SIG-M5 (cell line): ENCODE measurements at regions not wholly inside any gene's neighbourhood (a gene's known extent, or its start where the extent isn't known, plus 50 kb on each side); places are given as distances from the start of the nearest gene placed in this dataset.

Experiments
- DNase-seq: peaks from one replicate; lab custom pipeline; 2025; lab: John Stamatoyannopoulos, UW

DNA sequence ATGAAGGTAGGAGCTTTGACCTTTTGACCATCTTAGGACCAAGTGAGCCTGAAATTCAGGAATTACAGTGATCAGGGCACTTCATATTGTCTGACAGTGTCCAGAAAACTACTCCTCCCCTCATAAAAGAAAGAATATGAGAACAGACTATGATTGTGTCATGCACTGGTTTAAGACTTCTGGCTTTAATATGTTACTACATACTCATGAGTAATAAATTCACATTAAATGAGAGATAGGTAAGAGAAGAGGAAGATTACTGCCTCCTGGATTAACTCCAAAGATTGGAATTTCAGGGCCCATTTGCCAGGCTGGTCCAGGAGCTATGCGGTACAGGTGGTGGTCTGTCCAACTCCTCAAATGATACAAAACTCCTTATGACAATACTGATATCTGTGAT, 213.5 kb upstream of the ADRA1B start:
- DNase-seq = no peak

GRCh38 chr5:159704160-159704559, 212.1 kb upstream of the ADRA1B start:
- no peak for DNase-seq

DNA sequence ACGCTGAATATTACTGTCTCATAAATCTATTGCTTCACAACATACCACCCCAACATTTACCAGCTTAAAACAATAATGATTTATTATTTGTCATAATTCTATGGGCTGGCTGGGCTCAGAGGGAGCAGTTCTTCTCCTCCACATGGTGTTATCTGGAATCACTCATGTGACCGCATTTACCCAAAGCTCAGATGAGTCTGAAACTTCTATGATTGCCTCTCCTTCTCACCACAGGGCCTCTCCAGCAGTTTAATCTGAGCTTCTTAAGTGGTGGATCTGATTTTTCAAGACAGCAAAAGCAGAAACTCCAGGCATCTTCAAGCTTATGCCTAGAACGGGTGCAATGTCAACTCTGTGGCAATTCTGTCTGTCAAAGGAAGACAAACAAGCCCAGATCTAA, 210.3 kb upstream of the ADRA1B start:
- DNase-seq = no peak

DNA sequence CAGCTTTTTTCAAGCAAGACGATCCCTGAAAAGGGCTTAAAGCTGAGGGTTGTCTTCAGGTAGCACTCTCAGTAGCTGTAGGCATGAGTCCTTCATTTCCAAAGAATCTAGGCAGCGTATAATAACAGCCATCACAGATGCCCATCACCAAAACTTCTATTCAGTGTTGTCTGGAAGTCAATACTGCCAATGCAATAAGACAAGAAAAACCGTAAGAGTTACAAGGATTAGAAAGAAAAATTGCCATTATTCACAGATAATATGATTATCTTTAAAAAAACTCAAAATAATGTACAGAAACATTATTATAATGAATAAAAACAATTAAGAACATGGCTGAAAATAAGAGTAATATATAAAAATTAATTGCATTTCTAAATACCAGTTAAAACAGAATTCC, 208.2 kb upstream of the ADRA1B start:
- DNase-seq = no peak

DNA sequence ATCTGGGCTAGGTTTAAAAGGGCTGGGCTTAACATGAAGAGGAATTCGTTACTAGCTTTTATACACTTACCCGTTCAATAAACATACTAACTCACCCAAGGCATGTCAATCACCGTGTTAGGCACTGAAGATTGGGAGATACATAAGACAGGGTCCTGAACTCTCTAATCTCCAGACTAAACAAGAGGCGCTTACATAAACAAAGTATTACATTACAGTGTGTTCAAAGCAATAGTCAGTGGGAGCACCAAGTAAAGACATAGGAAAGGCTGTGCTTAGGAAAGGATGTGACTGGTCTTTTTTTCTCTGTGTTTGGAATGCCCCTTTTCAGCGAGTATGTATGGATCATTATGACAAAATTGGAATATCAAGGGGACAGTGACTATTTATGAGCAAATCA, 203.6 kb upstream of the ADRA1B start:
- DNase-seq = no peak

DNA sequence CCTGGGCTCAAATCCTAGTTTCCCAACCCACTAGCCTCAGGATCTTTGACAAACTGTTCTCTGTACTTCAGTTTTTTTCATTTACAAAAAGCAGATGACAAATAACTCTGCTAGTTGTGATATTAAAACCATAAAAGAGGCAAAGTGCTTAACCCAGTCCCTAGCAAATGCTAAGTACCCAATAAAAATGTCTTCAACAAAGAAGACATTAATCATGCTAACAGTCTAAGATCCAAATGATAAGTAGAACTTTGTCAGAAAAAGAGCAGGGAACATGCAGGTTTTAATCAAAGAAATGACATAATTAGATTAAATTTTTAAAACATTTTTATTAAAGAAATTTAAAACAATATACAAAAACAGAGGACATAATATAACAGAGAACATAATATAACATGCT, 203.0 kb upstream of the ADRA1B start:
- DNase-seq = no peak

DNA sequence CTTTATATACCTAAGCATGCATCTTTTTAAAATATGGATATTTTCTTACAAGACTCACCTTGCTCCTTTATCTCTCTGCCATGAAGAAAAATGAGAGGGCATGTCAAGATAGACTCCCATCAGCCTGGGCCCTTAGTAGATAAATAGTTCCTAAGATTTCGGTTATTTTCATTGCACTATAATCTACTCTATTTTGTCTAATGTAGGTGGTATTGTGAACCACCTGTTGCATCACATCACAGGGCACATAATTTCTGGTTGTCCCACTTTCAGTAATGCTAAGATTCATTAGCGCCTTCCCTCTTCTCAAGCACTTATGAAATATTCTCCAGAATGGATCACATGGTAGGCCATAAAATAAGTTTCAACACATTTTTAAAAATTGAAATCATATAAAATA, 202.5 kb upstream of the ADRA1B start:
- no peak for DNase-seq

DNA sequence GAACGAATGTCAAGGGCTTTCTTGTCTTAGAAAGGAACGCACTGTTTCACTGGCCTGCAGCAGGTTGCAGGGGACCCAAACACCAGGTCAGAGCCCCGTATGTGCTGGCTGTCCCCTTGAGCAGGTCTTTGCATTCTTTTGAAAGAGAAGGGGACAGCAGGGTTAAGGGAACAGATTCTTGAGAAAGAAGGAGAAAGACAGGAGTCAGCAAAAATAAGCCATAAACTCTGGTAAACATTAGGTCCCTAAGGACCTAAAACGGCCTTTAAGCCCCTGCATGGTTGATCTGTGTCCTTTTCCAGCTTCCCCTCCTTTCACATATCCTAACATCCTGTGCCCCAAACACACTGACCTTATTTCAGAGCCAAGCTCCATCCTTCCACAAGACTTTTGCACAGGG, 190.8 kb upstream of the ADRA1B start:
- DNase-seq = no peak

DNA sequence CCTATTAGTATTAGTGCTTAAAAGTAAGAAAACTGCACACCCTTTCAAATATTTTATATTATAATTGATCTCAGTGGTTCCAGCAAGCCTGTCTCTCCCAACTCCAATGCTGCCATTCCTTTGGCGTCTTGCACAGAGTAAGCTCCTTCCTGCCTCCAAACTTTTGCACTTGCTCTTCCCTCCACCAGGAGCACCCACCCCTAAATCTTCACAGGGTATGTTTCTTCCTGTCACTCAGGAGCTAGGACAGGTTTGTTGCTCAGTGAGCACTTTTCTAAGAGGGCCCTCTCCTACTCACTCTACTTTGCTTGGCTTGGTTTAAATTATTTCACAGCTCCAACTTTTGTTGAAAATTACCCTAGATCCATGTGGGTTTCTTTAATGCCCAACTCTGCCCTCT, 189.1 kb upstream of the ADRA1B start:
- DNase-seq = no peak

GRCh38 chr5:159730285-159730684, 186.0 kb upstream of the ADRA1B start:
- no peak for DNase-seq

DNA sequence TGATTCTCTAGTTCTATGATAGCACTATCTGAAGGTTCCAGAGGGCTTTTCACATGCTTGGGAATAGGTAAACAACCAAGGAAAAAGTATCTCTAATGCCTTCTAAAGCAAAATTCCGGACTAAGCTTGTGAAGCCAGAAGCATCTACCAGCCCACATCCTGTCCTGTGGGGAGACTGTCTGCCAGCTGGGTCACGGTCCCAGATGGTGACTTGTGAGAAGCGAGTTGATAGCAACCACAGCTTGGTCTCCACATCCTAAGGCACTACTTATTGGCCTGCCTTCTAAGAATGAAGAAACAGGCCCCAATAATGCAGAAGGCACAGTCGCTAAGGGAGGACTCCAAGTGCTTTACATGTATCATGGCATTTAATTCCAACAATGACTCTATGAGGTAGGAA, 184.1 kb upstream of the ADRA1B start:
- no peak for DNase-seq

DNA sequence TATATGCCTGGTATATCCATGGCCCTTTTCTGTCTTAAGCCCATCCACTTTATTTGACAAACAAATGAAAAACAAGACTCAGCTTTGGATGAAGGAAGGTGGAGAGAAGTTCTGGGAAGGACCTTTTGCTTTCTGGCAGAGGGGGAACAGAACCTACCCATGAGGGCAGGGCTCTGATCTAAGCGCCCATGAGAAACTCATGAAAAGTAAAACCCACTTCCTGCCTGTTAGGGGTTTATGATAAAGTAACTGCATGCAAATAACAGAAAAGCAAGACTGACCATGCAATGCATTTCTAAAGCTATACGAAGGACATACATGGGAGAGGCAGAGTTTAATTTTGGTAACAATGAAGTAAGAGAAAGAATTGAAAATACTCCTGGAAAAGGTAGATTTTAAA, 181.9 kb upstream of the ADRA1B start:
- no peak for DNase-seq

DNA sequence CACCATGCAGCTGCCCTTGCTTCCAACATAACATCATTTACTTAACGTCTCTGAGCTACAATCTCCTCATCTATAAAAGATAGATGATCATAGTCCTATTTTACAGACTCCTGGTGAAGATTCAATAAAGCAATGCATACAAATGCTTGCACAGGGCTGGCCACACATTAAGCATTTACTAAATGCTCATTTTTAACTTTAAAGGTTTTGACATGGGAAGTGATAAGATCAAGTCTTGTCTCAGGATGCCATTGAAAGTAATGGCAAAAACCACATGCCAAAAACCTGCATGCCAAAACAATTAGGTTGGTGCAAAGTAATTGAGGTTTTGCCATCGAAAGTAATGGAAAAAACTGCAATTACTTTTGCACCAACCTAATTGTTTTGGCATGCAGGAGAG, 181.2 kb upstream of the ADRA1B start:
- DNase-seq = no peak

GRCh38 chr5:159735749-159736660, 180.3 kb upstream of the ADRA1B start:
- no peak for DNase-seq

DNA sequence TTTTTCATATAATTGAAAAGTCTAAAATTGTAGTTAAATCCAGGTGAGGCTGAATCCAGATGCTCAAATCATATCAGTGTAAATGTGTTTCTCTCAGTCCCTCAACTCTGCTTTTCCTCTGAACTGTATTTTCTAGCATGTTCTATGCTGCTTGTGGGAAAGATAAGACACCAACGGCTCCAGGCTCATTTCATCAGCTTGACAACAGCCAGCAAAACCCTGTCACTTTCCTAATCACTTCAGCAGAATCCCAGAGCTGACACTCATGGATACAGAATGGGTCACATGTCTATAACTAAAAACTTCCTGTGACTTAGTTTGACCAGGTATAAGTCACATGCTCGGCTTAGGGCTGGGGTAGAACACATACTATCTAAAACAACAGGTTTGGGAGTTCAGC, 179.4 kb upstream of the ADRA1B start:
- DNase-seq = no peak

- no peak for DNase-seq
Measured at GRCh38 chr5:159737263-159737662, 179.0 kb upstream of the ADRA1B start.

GRCh38 chr5:159741829-159742322, 174.4 kb upstream of the ADRA1B start:
- no peak for DNase-seq

- no peak for DNase-seq
Measured at GRCh38 chr5:159743234-159743633, 173.0 kb upstream of the ADRA1B start.

- no peak for DNase-seq
Measured at GRCh38 chr5:159746707-159747106, 169.6 kb upstream of the ADRA1B start.

DNA sequence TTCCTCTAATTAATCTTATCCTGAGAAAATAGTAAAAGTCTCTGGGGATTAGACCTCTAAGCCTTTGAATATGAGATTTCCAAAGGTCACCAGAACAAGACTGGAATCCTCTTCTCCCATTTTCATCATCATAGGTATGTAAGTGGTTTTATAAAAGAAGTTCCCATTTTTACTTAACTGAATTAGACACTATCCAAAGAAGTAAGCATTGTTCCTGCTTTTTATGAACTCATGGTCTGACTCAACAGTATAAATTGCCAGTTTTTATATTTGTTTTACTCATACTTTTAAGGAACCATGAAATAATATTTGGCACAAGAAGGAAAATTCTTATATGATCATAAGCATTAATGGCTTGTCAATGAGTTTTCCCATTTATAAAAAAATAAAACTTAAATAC, 167.1 kb upstream of the ADRA1B start:
- DNase-seq = no peak

- DNase-seq = no peak
Measured at GRCh38 chr5:159750226-159750625, 166.1 kb upstream of the ADRA1B start.

- no peak for DNase-seq
Measured at GRCh38 chr5:159751459-159751858, 164.8 kb upstream of the ADRA1B start.

DNA sequence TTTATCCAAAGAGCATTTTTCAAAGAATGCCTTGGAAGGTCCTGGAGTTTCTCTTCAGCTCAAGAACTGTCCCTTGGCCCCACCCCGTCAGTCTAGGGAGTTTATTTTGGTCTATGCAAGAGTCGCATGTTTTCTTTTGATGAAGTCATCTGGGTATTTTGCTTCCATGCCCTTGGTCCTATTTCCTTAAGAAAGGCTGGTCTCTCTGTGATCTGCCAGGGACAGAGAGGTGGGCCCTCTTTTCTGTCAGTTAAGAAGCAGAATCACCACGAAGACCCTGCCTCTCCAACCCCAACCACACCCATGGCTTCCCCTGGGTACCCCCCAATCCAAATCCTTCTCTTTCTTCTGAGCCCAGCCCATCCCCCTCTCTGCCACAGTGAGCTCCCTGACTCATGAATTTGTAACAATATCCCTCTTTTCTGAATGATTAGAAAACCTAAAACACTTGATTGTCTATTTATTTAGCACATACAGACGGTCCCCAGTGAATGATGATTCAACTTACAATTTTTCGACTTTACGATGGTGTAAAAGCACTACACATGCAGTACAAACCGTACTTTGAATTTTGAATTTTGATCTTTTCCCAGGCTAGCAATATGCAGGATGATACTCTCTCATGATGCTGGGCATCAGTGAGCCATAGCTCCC, 163.5 kb upstream of the ADRA1B start:
- no peak for DNase-seq

GRCh38 chr5:159758189-159758588, 158.1 kb upstream of the ADRA1B start:
- no peak for DNase-seq
